HCT116 (cell line): ENCODE measurements at regions not wholly inside any gene's neighbourhood (a gene's known extent, or its start where the extent isn't known, plus 50 kb on each side); places are given as distances from the start of the nearest gene placed in this dataset.

Experiments used
- ATAC-seq: fragments of 200-7000 bp; cut with Tn5 transposase; 2 replicates; pipeline ENCODE4 v1.9.1; 2020; ENCODE audit warnings: mild to moderate bottlenecking, moderate library complexity
- BruUV-seq: library from RNA; stranded (reverse); fragments of 400-500 nt; replicated peaks from 2 replicates; lab custom pipeline; 2021; lab: Mats Ljungman, UMichigan
- CTCF ChIA-PET: fragments of 300-600 bp; sonication (Branson Sonifier 250); formaldehyde crosslinking; loops from one replicate; lab custom pipeline; 2021; ENCODE audit warnings: antibody characterized with exemption; lab: Charles Lee
- POLR2A ChIA-PET: fragments of 300-600, 350-600 bp; sonication (Branson Sonifier 250); formaldehyde crosslinking; loops from one replicate; lab custom pipeline; 2021; ENCODE audit warnings: antibody characterized with exemption; lab: Charles Lee
- RAD21 ChIA-PET, 2 experiments: fragments of 300-600 bp; sonication (Branson Sonifier 250); formaldehyde crosslinking; loops; one replicate each; lab custom pipeline; 2023; ENCODE audit warnings: low total read pairs in 2 of 2; ENCODE audit not compliant: uncharacterized antibody in 2 of 2, unreplicated experiment in 2 of 2, low non-redundant PET in 1 of 2; lab: Charles Lee
- DNase-seq: peaks from one replicate; pipeline ENCODE4 v3.0.0-alpha.2; 2010; ENCODE audit warnings: low read depth, low spot score
- H2AFZ ChIP-seq: fragments of 200-600 bp; shearing (Covaris generic), sonication (generic); 2 replicates; pipeline ENCODE4 v1.6.1; 2017; ENCODE audit warnings: low read depth, mixed run types, mixed read lengths, antibody characterized with exemption, low read length; ENCODE audit not compliant: poor library complexity, severe bottlenecking
- H3K27ac ChIP-seq: 2 replicates; pipeline ENCODE4 v1.5.1; 2012; ENCODE audit warnings: low read depth, low read length
- H3K27me3 ChIP-seq: fragments of 200-600 bp; sonication (generic); 2 replicates; pipeline ENCODE4 v1.6.1; 2016; ENCODE audit warnings: mixed run types, low read length, mixed read lengths; ENCODE audit not compliant: insufficient read depth
- H3K36me3 ChIP-seq, 2 experiments: fragments of 200-500 bp in 1 of 2; fragments of 200-600 bp in 1 of 2; sonication (Bioruptor generic) in 1 of 2; sonication (generic) in 1 of 2; 2 replicates each; pipeline versions ENCODE4 v1.5.1 to v1.6.1; 2014 to 2016; ENCODE audit warnings: low read length in 2 of 2, inconsistent platforms in 1 of 2, mixed read lengths in 1 of 2, mixed run types in 1 of 2; ENCODE audit not compliant: insufficient read depth in 2 of 2, control insufficient read depth in 1 of 2
- H3K4me1 ChIP-seq, 2 experiments: fragments of 200-600 bp in 1 of 2; sonication (generic) in 1 of 2; 2 replicates each; pipeline versions ENCODE4 v1.5.1 to v1.6.1; 2012 to 2017; ENCODE audit warnings: low read length in 2 of 2, inconsistent platforms in 1 of 2, mild to moderate bottlenecking in 1 of 2, mixed read lengths in 1 of 2, mixed run types in 1 of 2, moderate library complexity in 1 of 2; ENCODE audit not compliant: insufficient read depth in 2 of 2, control insufficient read depth in 1 of 2
- H3K4me2 ChIP-seq: fragments of 200-600 bp; sonication (generic); 2 replicates; pipeline ENCODE4 v1.6.1; 2017; ENCODE audit warnings: mixed run types, low read length, mixed read lengths
- H3K4me3 ChIP-seq, 2 experiments: fragments of 200-600 bp in 1 of 2; sonication (generic) in 1 of 2; replicated peaks in 1 of 2; 2 replicates each; pipeline ENCODE4 v1.5.1; 2011 to 2016; ENCODE audit warnings: low read length in 2 of 2, control low read depth in 1 of 2, low read depth in 1 of 2, mild to moderate bottlenecking in 1 of 2, mixed read lengths in 1 of 2, mixed run types in 1 of 2
- H3K79me2 ChIP-seq: fragments of 200-600 bp; sonication (generic); 2 replicates; pipeline ENCODE4 v1.6.1; 2017; ENCODE audit warnings: mild to moderate bottlenecking, mixed run types, low read length, moderate library complexity, mixed read lengths; ENCODE audit not compliant: insufficient read depth
- H3K9ac ChIP-seq: fragments of 200-600 bp; sonication (generic); 2 replicates; pipeline ENCODE4 v1.6.1; 2016; ENCODE audit warnings: low read length, mixed read lengths
- H3K9me2 ChIP-seq: fragments of 200-600 bp; sonication (generic), shearing (Covaris generic); 2 replicates; pipeline ENCODE4 v1.6.1; 2017; ENCODE audit warnings: mixed run types, mild to moderate bottlenecking, moderate library complexity; ENCODE audit not compliant: insufficient read depth
- H3K9me3 ChIP-seq, 2 experiments: fragments of 200-500 bp in 1 of 2; fragments of 200-600 bp in 1 of 2; sonication (Bioruptor generic) in 1 of 2; sonication (generic) in 1 of 2; 2 replicates each; pipeline ENCODE4 v1.6.1; 2014 to 2017; ENCODE audit warnings: low read length in 2 of 2, mixed read lengths in 2 of 2, inconsistent platforms in 1 of 2, low read depth in 1 of 2, mild to moderate bottlenecking in 1 of 2, mixed run types in 1 of 2, moderate library complexity in 1 of 2; ENCODE audit not compliant: control insufficient read depth in 1 of 2, insufficient read depth in 1 of 2
- H4K20me1 ChIP-seq: fragments of 200-600 bp; sonication (generic), shearing (Covaris generic); 2 replicates; pipeline ENCODE4 v1.6.1; 2017; ENCODE audit warnings: mixed run types, mild to moderate bottlenecking, moderate library complexity; ENCODE audit not compliant: insufficient read depth
- CBX3 ChIP-seq: IDR thresholded peaks from 2 replicates; pipeline ENCODE4 v1.6.1; 2012; ENCODE audit warnings: low read depth
- CEBPB ChIP-seq: IDR thresholded peaks from 2 replicates; pipeline ENCODE4 v1.6.1; 2012; ENCODE audit warnings: low read depth
- EGR1 ChIP-seq: IDR thresholded peaks from 2 replicates; pipeline ENCODE4 v1.6.1; 2012; ENCODE audit warnings: low read depth
- ELF1 ChIP-seq: IDR thresholded peaks from 2 replicates; pipeline ENCODE4 v1.6.1; 2012; ENCODE audit warnings: low read depth, borderline replicate concordance
- EZH2 ChIP-seq: fragments of 200-600 bp; sonication (generic); IDR thresholded peaks from 2 replicates; pipeline ENCODE4 v1.6.1; 2017; ENCODE audit warnings: antibody characterized with exemption, mixed run types
- EZH2phosphoT487 ChIP-seq: fragments of 200-600 bp; IDR thresholded peaks from 2 replicates; pipeline ENCODE4 v1.6.1; 2018; ENCODE audit warnings: antibody characterized with exemption, borderline replicate concordance
- FOSL1 ChIP-seq: IDR thresholded peaks from 2 replicates; pipeline ENCODE4 v1.6.1; 2012; ENCODE audit warnings: low read depth
- JUND ChIP-seq: IDR thresholded peaks from 2 replicates; pipeline ENCODE4 v1.6.1; 2012
- POLR2A ChIP-seq: IDR thresholded peaks from 2 replicates; pipeline ENCODE4 v1.7.0; 2011; ENCODE audit warnings: borderline replicate concordance; ENCODE audit not compliant: insufficient read depth, insufficient read length; ENCODE audit errors: extremely low read depth
- POLR2AphosphoS5 ChIP-seq: IDR thresholded peaks from 2 replicates; pipeline ENCODE4 v1.6.1; 2011; ENCODE audit warnings: mild to moderate bottlenecking, low read depth, low read length, moderate library complexity
- RAD21 ChIP-seq: IDR thresholded peaks from 2 replicates; pipeline ENCODE4 v1.6.1; 2012; ENCODE audit warnings: low read depth, mild to moderate bottlenecking
- SIN3A ChIP-seq: IDR thresholded peaks from 2 replicates; pipeline ENCODE4 v1.6.1; 2012; ENCODE audit warnings: low read depth
- SP1 ChIP-seq: IDR thresholded peaks from 2 replicates; pipeline ENCODE4 v1.6.1; 2012; ENCODE audit warnings: low read depth
- SRF ChIP-seq: IDR thresholded peaks from 2 replicates; pipeline ENCODE4 v1.6.1; 2012; ENCODE audit warnings: low read depth
- TCF7L2 ChIP-seq: IDR thresholded peaks from 2 replicates; pipeline ENCODE4 v1.7.0; 2011; ENCODE audit warnings: borderline replicate concordance, inconsistent platforms; ENCODE audit not compliant: insufficient read depth, insufficient read length; ENCODE audit errors: extremely low read depth
- YY1 ChIP-seq: IDR thresholded peaks from 2 replicates; pipeline ENCODE4 v1.6.1; 2011; ENCODE audit warnings: low read length, low read depth, moderate library complexity, mild to moderate bottlenecking; ENCODE audit not compliant: insufficient replicate concordance; ENCODE audit errors: extremely low read depth
- intact Hi-C: fragments of 100-400 bp; cut with micrococcal nuclease; formaldehyde crosslinking; loops from 2 replicates; pipeline ENCODE4 v1.10.0; 2022
- TF ChIP-seq, protein P1 (sequence below): IDR thresholded peaks from 2 replicates; pipeline ENCODE4 v1.6.1; 2012; ENCODE audit warnings: low read depth
- TF ChIP-seq, protein P2 (sequence below): IDR thresholded peaks from 2 replicates; pipeline ENCODE4 v1.6.1; 2012
- TF ChIP-seq, protein P3 (sequence below), 3 experiments: fragments of 200-600 bp in 1 of 3; sonication (generic) in 1 of 3; IDR thresholded peaks in 2 of 3; conservative IDR thresholded peaks in 1 of 3; 2 replicates each; pipeline ENCODE4 v1.5.1; 2012 to 2017; ENCODE audit warnings: low read depth in 2 of 3, low read length in 2 of 3, antibody characterized with exemption in 1 of 3, borderline replicate concordance in 1 of 3, control low read depth in 1 of 3, mild to moderate bottlenecking in 1 of 3, mixed read lengths in 1 of 3, mixed run types in 1 of 3, moderate library complexity in 1 of 3; ENCODE audit not compliant: insufficient read depth in 1 of 3
- TF ChIP-seq, protein P4 (sequence below): IDR thresholded peaks from 2 replicates; pipeline ENCODE4 v1.6.1; 2011; ENCODE audit warnings: mild to moderate bottlenecking, low read length, moderate library complexity; ENCODE audit not compliant: insufficient replicate concordance; ENCODE audit errors: extremely low read depth

DNA sequence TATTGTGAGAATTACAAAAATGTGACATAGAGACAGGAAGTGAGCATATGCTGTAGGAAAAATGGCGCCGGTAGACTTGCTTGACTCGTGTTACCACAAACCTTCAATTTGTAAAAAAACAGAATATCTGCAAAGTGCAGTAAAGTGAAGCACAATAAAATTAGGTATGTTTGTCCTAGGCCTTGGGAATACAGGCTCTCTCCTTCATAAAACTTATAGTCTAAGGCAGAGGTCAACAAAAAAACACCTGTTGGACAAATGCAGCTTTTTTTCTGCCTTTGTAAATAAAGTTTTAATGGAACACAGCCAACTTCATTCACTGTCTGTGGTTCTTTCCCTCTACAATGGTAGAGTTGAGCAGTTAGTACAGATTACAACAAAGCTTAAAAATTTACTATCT lies 216.8 kb upstream of the SATB1 start:
- no peak overlapping the region for H2AFZ ChIP-seq
- CTCF ChIA-PET, result no interaction called here
- H3K9me2 ChIP-seq, result no peaks in the 10 kb centered on the region
- H3K4me3 ChIP-seq, result no peak overlapping the region
- RAD21 ChIA-PET, result no interaction called here
- POLR2A ChIA-PET, result no interaction called here
- intact Hi-C loops, result no loop called here
- H3K79me2 ChIP-seq, result no peaks in the 10 kb centered on the region
- H3K36me3 ChIP-seq, result no peaks in the 10 kb centered on the region
- no peaks in the 10 kb centered on the region for H3K9me3 ChIP-seq
- H3K4me1 ChIP-seq, result no peaks in the 10 kb centered on the region
- no peak for DNase-seq
- H3K27ac ChIP-seq, result no peak overlapping the region
- no peak overlapping the region for H3K9ac ChIP-seq
- TF ChIP-seq ELF1 (no peak), POLR2AphosphoS5 (no peak), EGR1 (no peak), SRF (no peak), SP1 (no peak), RAD21 (no peak), TCF7L2 (no peak), POLR2A (no peak), FOSL1 (no peak), CBX3 (no peak), YY1 (no peak), EZH2phosphoT487 (no peak), SIN3A (no peak), CEBPB (no peak), JUND (no peak), EZH2 (no peak)
- TF ChIP-seq, protein P1, sequence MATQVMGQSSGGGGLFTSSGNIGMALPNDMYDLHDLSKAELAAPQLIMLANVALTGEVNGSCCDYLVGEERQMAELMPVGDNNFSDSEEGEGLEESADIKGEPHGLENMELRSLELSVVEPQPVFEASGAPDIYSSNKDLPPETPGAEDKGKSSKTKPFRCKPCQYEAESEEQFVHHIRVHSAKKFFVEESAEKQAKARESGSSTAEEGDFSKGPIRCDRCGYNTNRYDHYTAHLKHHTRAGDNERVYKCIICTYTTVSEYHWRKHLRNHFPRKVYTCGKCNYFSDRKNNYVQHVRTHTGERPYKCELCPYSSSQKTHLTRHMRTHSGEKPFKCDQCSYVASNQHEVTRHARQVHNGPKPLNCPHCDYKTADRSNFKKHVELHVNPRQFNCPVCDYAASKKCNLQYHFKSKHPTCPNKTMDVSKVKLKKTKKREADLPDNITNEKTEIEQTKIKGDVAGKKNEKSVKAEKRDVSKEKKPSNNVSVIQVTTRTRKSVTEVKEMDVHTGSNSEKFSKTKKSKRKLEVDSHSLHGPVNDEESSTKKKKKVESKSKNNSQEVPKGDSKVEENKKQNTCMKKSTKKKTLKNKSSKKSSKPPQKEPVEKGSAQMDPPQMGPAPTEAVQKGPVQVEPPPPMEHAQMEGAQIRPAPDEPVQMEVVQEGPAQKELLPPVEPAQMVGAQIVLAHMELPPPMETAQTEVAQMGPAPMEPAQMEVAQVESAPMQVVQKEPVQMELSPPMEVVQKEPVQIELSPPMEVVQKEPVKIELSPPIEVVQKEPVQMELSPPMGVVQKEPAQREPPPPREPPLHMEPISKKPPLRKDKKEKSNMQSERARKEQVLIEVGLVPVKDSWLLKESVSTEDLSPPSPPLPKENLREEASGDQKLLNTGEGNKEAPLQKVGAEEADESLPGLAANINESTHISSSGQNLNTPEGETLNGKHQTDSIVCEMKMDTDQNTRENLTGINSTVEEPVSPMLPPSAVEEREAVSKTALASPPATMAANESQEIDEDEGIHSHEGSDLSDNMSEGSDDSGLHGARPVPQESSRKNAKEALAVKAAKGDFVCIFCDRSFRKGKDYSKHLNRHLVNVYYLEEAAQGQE, result no peak
- TF ChIP-seq, protein P2, sequence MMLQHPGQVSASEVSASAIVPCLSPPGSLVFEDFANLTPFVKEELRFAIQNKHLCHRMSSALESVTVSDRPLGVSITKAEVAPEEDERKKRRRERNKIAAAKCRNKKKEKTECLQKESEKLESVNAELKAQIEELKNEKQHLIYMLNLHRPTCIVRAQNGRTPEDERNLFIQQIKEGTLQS, result no peak
- TF ChIP-seq, protein P3, sequence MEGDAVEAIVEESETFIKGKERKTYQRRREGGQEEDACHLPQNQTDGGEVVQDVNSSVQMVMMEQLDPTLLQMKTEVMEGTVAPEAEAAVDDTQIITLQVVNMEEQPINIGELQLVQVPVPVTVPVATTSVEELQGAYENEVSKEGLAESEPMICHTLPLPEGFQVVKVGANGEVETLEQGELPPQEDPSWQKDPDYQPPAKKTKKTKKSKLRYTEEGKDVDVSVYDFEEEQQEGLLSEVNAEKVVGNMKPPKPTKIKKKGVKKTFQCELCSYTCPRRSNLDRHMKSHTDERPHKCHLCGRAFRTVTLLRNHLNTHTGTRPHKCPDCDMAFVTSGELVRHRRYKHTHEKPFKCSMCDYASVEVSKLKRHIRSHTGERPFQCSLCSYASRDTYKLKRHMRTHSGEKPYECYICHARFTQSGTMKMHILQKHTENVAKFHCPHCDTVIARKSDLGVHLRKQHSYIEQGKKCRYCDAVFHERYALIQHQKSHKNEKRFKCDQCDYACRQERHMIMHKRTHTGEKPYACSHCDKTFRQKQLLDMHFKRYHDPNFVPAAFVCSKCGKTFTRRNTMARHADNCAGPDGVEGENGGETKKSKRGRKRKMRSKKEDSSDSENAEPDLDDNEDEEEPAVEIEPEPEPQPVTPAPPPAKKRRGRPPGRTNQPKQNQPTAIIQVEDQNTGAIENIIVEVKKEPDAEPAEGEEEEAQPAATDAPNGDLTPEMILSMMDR (IDR thresholded peaks at IDR 0.05 in 2 of 3, conservative IDR thresholded peaks at IDR 0.05 in 1 of 3; ENCODE audit: borderline replicate concordance in 1 of 3, insufficient read depth in 1 of 3, low read depth in 2 of 3, low read length in 2 of 3), result no peak
- TF ChIP-seq, protein P4, sequence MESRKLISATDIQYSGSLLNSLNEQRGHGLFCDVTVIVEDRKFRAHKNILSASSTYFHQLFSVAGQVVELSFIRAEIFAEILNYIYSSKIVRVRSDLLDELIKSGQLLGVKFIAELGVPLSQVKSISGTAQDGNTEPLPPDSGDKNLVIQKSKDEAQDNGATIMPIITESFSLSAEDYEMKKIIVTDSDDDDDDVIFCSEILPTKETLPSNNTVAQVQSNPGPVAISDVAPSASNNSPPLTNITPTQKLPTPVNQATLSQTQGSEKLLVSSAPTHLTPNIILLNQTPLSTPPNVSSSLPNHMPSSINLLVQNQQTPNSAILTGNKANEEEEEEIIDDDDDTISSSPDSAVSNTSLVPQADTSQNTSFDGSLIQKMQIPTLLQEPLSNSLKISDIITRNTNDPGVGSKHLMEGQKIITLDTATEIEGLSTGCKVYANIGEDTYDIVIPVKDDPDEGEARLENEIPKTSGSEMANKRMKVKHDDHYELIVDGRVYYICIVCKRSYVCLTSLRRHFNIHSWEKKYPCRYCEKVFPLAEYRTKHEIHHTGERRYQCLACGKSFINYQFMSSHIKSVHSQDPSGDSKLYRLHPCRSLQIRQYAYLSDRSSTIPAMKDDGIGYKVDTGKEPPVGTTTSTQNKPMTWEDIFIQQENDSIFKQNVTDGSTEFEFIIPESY, result no peak
- H3K27me3 ChIP-seq, result no peaks in the 10 kb centered on the region
- no peak for ATAC-seq
- BruUV-seq, result no TSS peak
- no peaks in the 10 kb centered on the region for H4K20me1 ChIP-seq
- no peak overlapping the region for H3K4me2 ChIP-seq
